ENCODE measurements at regions not wholly inside any gene's neighbourhood (a gene's known extent, or its start where the extent isn't known, plus 50 kb on each side); places are given as distances from the start of the nearest gene placed in this dataset.
"Not testable (repeated sequence)": the region's sequence is repeated elsewhere in the genome, so short reads cannot be mapped to it uniquely, and the experiment has no call there.

DNA sequence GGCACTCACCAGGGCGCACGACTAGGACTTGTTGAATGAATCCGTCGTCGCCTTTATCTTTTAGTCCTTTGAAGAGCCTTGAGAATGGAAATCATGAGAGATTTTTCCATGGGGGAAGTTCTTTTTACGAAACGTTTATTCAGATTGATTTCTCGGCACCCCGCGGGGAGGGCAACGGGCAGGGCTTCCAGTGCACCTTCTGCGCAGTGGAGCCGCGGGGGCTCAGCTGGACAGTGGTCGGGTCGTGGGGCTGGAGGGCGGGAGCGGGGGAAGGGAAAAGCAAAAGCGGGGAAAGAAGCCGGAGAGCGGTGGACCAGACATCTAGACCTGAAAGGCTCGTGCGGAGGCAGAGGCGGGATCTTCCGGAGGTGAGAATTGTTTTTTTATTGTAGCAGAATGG is 50.6 kb upstream of the NBPF20 start:
- DNase-seq: not testable (repeated sequence)

- DNase-seq: not testable (repeated sequence)
These were observed 50.0 kb upstream of the NBPF20 start for GRCh38 chr1:145475369-145475915.
